GM10248 (cell line): ENCODE measurements at regions not wholly inside any gene's neighbourhood (a gene's known extent, or its start where the extent isn't known, plus 50 kb on each side); places are given as distances from the start of the nearest gene placed in this dataset.

Experiments used
- CTCF ChIA-PET: fragments of 300-600 bp; sonication (Branson Sonifier 250); formaldehyde crosslinking; extraction: SDS; loops from one replicate; lab custom pipeline; 2021; ENCODE audit warnings: antibody characterized with exemption; lab: Yijun Ruan, JAX
- POLR2A ChIA-PET: fragments of 350-650 bp; sonication (Branson Sonifier 250); formaldehyde crosslinking; extraction: SDS; loops from one replicate; lab custom pipeline; 2020; ENCODE audit warnings: antibody characterized with exemption; lab: Yijun Ruan, JAX
- DNase-seq: peaks from one replicate; pipeline ENCODE4 v3.0.0; 2012; ENCODE audit errors: extremely low spot score
- TF ChIP-seq, protein P1 (sequence below): IDR thresholded peaks from 2 replicates; pipeline ENCODE4 v1.5.1; 2012; ENCODE audit warnings: mild to moderate bottlenecking, low read depth; ENCODE audit errors: extremely low read depth, missing control alignments, control extremely low read depth

DNA sequence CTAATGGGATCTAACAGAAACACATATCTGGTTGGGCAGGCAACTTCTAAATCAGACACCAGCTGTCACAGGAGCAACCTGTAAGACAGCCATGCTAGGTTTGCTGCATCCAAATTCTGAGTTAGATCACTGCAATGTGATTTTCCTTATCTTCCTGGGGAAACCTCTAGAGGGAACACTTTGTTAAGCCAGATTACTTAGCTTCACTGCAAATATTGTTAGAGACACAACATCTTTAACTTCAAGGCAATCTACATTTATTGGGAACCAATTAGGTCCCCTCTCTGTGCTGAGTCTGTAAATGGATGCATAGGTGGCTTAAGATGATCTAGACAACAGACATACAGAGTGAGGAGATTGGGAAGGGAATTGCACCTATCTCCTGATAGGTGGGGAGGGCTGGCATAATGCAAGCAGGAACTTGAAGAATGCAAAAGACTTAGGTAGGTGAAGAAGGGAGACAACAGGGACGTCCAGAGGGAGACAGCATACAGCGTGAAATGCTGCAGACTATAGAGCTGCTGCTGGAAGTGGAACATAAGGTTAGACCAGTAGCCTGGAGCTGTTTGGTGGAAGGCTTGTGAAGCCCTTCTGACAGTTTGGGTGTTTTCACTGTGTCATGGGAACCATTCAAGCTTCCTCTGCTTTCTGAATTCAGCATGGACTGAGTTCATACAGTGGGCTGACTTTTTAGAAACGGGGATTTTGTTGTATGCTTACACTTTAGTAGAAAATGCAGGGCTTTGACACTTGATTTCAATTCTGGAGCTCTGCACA lies 109.8 kb upstream of the ELMO1 start:
- POLR2A ChIA-PET, result no interaction called here
- CTCF ChIA-PET, result interaction anchor here (1.0 to 1.4 kb wide), 2 partner anchors 23 to 275 kb away, joined by 3 to 4 read pairs; no protein-coding TSS in a partner anchor
- TF ChIP-seq, protein P1, sequence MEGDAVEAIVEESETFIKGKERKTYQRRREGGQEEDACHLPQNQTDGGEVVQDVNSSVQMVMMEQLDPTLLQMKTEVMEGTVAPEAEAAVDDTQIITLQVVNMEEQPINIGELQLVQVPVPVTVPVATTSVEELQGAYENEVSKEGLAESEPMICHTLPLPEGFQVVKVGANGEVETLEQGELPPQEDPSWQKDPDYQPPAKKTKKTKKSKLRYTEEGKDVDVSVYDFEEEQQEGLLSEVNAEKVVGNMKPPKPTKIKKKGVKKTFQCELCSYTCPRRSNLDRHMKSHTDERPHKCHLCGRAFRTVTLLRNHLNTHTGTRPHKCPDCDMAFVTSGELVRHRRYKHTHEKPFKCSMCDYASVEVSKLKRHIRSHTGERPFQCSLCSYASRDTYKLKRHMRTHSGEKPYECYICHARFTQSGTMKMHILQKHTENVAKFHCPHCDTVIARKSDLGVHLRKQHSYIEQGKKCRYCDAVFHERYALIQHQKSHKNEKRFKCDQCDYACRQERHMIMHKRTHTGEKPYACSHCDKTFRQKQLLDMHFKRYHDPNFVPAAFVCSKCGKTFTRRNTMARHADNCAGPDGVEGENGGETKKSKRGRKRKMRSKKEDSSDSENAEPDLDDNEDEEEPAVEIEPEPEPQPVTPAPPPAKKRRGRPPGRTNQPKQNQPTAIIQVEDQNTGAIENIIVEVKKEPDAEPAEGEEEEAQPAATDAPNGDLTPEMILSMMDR, result peak; percentile 11
- no peak for DNase-seq

- ChIA-PET POLR2A (no interaction called here), CTCF (interaction anchor here (1.4 kb wide), 1 partner anchor 9 kb away, joined by 5 read pairs; no protein-coding TSS in a partner anchor)
- no peak for DNase-seq
- TF ChIP-seq, protein P1, result no peak
These were observed 113.4 kb upstream of the GPR141 start for GRCh38 chr7:37570145-37570544.

GRCh38 chr7:37571806-37572205 lies 111.8 kb upstream of the GPR141 start:
- ChIA-PET POLR2A (no interaction called here), CTCF (interaction anchor here (1.2 to 1.5 kb wide), 2 partner anchors 18 to 30 kb away, joined by 3 read pairs; no protein-coding TSS in a partner anchor)
- DNase-seq, result no peak
- TF ChIP-seq, protein P1, result no peak

- ChIA-PET CTCF (interaction anchor here (0.8 to 2.3 kb wide), 2 partner anchors 9 to 69 kb away, joined by 3 to 5 read pairs; no protein-coding TSS in a partner anchor), POLR2A (no interaction called here)
- DNase-seq, result no peak
- TF ChIP-seq, protein P1, result no peak
These were observed 106.2 kb upstream of the GPR141 start for GRCh38 chr7:37577412-37577811.

DNA sequence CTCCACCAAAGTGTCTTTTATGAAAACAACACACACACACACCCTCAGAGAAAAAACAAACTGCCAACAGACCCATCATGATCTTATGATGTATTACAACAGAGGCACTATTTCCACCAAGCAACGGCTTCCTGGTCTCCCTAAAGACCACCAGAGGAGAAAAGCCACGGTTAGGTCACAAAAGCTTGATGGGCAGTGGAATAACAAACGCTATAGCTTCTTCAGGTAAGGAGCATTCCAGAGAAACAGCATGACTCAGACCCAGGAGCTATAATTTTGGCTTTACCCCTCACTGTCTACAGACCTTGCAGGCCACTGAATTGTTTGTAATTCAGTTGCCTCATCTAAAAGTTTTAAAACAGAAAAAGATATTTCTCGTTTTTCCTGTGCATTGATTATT lies 105.7 kb upstream of the GPR141 start:
- DNase-seq, result no peak
- POLR2A ChIA-PET, result no interaction called here
- TF ChIP-seq, protein P1, result no peak
- CTCF ChIA-PET, result interaction anchor here (0.8 to 2.3 kb wide), 2 partner anchors 8 to 69 kb away, joined by 3 to 5 read pairs; no protein-coding TSS in a partner anchor

- no peak for DNase-seq
- ChIA-PET CTCF (interaction anchor here (1.3 to 2.3 kb wide), 3 partner anchors 9 to 70 kb away, joined by 3 to 5 read pairs (median 5); no protein-coding TSS in a partner anchor), POLR2A (no interaction called here)
- TF ChIP-seq, protein P1, result no peak
These were observed 105.2 kb upstream of the GPR141 start for GRCh38 chr7:37578350-37578749.
